Activated naive CD4-positive, alpha-beta T cell treated with anti-CD3 and anti-CD28 coated beads, Interleukin-2, amount 50 U/mL, for 16 hours (primary cell): ENCODE measurements at regions not wholly inside any gene's neighbourhood (a gene's known extent, or its start where the extent isn't known, plus 50 kb on each side); places are given as distances from the start of the nearest gene placed in this dataset.

ENCODE experiments used
- DNase-seq: peaks from one replicate; pipeline ENCODE4 v3.0.0-alpha.2; 2020

GRCh38 chr7:38002689-38003088, 82.2 kb downstream of the EPDR1 start:
- DNase-seq, result no peak

- DNase-seq, result no peak
These were observed 86.1 kb downstream of the EPDR1 start for GRCh38 chr7:38006559-38006958.

- no peak for DNase-seq
These were observed 86.7 kb downstream of the EPDR1 start for GRCh38 chr7:38007096-38007495.

- DNase-seq, result no peak
These were observed 92.8 kb downstream of the EPDR1 start for GRCh38 chr7:38013246-38013645.

- no peak for DNase-seq
These were observed 96.1 kb downstream of the EPDR1 start for GRCh38 chr7:38016567-38016966.

GRCh38 chr7:38017320-38017719, 96.9 kb downstream of the EPDR1 start:
- no peak for DNase-seq

GRCh38 chr7:38020121-38020785, 99.8 kb downstream of the EPDR1 start:
- no peak for DNase-seq

GRCh38 chr7:38021892-38022291, 101.5 kb downstream of the EPDR1 start:
- DNase-seq, result no peak

- DNase-seq, result no peak
These were observed 105.4 kb downstream of the EPDR1 start for GRCh38 chr7:38025815-38026214.

- no peak for DNase-seq
These were observed 107.5 kb downstream of the EPDR1 start for GRCh38 chr7:38027884-38028455.

GRCh38 chr7:38034062-38034908, 113.8 kb downstream of the EPDR1 start:
- DNase-seq, result no peak

GRCh38 chr7:38040831-38041230, 120.4 kb downstream of the EPDR1 start:
- no peak for DNase-seq

- no peak for DNase-seq
These were observed 128.4 kb upstream of the STARD3NL start for GRCh38 chr7:38049679-38050078.

- no peak for DNase-seq
These were observed 126.7 kb upstream of the STARD3NL start for GRCh38 chr7:38051311-38051710.

- DNase-seq, result no peak
These were observed 126.3 kb upstream of the STARD3NL start for GRCh38 chr7:38051786-38052185.

GRCh38 chr7:38052786-38053185, 125.3 kb upstream of the STARD3NL start:
- no peak for DNase-seq

- no peak for DNase-seq
These were observed 123.8 kb upstream of the STARD3NL start for GRCh38 chr7:38054199-38054598.

GRCh38 chr7:38057829-38058228, 120.2 kb upstream of the STARD3NL start:
- DNase-seq, result no peak

GRCh38 chr7:38060116-38060515, 117.9 kb upstream of the STARD3NL start:
- no peak for DNase-seq

- no peak for DNase-seq
These were observed 117.4 kb upstream of the STARD3NL start for GRCh38 chr7:38060637-38061036.

GRCh38 chr7:38066391-38066790, 111.7 kb upstream of the STARD3NL start:
- DNase-seq, result no peak

- DNase-seq, result no peak
These were observed 109.6 kb upstream of the STARD3NL start for GRCh38 chr7:38068461-38068860.

- no peak for DNase-seq
These were observed 109.0 kb upstream of the STARD3NL start for GRCh38 chr7:38069052-38069451.

GRCh38 chr7:38070718-38071117, 107.3 kb upstream of the STARD3NL start:
- DNase-seq, result no peak
